ENCODE measurements at regions not wholly inside any gene's neighbourhood (a gene's known extent, or its start where the extent isn't known, plus 50 kb on each side); places are given as distances from the start of the nearest gene placed in this dataset.
"Not testable (repeated sequence)": the region's sequence is repeated elsewhere in the genome, so short reads cannot be mapped to it uniquely, and the experiment has no call there.

GRCh38 chr10:28434063-28434462 lies 98.9 kb upstream of the WAC start:
- DNase-seq (ENCODE audit: low read depth in 2 of 2, low spot score in 1 of 2), result no peak

- DNase-seq (ENCODE audit: low read depth in 2 of 2, low spot score in 1 of 2), result no peak
Observed at GRCh38 chr10:28442403-28442802, 90.5 kb upstream of the WAC start.

- no peak for DNase-seq (ENCODE audit: low read depth in 2 of 2, low spot score in 1 of 2)
Observed at GRCh38 chr10:28444031-28444430, 88.9 kb upstream of the WAC start.

DNA sequence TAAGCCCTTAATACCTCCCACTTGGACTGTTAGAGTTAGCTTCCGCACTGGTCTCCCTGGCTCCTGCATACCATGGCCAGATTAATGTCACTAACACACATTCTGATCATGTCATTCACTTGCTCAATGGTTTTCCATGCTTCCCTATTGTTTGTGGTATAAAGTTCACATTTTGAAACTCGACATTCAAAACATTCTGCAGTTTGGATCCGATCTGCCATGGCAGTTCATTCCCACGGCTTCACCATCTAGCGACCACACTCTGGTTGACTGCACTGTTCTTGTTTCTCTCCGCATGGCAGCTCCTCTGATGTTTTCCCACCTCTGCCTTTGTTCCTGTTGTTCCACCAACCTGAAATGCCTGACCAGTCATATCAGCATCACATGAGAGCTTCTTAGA lies 87.4 kb upstream of the WAC start:
- DNase-seq (ENCODE audit: low read depth in 2 of 2, low spot score in 1 of 2), result no peak

GRCh38 chr10:28449382-28449781 lies 83.5 kb upstream of the WAC start:
- DNase-seq (ENCODE audit: low read depth in 2 of 2, low spot score in 1 of 2), result no peak

DNA sequence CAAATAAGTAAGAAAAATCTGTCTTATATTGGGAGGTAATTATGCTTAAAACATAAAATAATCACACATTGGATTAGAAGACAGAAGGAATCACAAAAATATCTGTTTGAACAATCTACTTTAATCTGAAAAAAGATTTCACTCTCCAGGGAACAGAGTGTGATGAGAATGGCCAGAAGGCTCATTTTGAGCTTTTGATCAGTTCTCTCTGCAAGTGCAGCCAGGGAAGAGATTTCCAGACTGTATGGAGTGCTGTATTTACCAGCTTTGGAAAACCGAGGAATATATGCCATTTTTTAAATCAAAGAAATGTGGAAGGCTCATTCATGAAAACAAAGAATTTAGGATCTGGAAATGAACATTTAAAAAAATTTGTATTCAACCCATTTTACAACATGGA lies 83.0 kb upstream of the WAC start:
- no peak for DNase-seq (ENCODE audit: low read depth in 2 of 2, low spot score in 1 of 2)

GRCh38 chr10:28453926-28454325 lies 79.0 kb upstream of the WAC start:
- no peak for DNase-seq (ENCODE audit: low read depth in 2 of 2, low spot score in 1 of 2)

- DNase-seq (ENCODE audit: low read depth in 2 of 2, low spot score in 1 of 2), result no peak
Observed at GRCh38 chr10:28457110-28457509, 75.8 kb upstream of the WAC start.

DNA sequence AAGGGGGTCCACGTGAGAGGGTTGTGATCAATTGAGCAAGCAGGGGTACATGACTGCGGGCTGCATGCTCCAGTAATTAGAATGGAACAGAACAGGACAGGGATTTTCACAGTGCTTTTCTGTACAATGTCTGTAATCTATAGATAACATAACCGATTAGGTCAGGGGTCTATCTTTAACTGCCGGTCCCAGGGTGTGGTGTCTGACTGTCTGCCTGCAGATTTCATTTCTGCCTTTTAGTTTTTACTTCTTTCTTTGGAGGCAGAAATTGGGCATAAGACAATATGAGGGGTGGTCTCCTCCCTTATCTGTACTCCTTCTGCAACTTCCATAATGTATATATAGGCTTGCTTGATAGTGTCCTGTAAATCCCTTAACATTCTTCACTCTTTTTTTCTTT lies 75.0 kb upstream of the WAC start:
- not testable (repeated sequence) for DNase-seq (ENCODE audit: low read depth in 2 of 2, low spot score in 1 of 2)

DNA sequence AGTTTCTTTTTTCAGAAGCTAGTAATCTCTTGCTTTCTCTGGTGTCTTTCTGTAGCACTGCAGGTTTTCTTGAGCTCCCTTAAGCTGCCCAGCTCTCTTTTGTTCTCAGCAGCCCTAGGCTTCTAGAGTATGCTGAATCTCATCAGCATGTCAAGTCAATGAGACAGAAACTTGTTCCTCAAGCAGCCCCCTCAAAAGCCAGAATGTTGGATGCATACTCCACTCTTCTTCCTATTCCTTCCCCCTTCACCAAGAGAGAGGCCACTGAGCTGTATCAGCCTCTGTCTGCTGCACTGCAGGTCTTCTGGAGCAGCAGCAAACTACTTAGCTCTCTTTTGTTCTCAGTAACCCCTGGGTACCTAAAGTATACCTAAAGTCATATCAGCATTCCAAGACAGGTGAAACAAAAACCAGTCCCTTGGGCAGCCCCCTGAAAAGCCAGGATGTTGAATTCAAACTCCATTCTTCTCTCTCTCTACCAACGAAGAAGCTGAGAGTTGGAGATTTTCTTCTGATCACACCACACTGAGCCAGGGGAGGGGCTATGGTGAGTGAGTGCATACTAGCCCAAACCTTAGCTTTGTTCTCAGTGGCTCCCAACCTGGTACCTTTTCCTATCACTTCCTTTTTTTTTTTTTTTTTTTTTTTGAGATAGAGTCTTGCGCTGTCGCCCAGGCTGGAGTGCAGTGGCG lies 73.3 kb upstream of the WAC start:
- DNase-seq (ENCODE audit: low read depth in 2 of 2, low spot score in 1 of 2), result no peak

DNA sequence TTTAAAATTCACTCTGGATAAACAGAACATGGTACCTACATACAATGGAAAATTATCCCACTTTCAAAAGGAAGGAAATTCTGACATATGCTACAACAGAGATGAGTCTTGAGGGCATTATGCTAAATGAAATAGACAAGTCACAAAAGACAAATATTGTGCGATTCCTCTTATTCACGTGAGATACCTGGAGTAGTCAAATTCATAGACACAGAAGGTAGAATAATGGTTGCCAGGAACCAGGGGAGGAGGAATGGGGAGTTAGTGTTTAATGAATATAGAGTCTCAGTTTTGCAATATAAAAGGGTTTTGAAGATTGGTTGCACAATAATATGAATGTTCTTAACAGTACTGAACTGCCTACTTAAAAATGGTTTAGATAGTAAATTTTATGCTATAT lies 69.8 kb upstream of the WAC start:
- no peak for DNase-seq (ENCODE audit: low read depth in 2 of 2, low spot score in 1 of 2)

DNA sequence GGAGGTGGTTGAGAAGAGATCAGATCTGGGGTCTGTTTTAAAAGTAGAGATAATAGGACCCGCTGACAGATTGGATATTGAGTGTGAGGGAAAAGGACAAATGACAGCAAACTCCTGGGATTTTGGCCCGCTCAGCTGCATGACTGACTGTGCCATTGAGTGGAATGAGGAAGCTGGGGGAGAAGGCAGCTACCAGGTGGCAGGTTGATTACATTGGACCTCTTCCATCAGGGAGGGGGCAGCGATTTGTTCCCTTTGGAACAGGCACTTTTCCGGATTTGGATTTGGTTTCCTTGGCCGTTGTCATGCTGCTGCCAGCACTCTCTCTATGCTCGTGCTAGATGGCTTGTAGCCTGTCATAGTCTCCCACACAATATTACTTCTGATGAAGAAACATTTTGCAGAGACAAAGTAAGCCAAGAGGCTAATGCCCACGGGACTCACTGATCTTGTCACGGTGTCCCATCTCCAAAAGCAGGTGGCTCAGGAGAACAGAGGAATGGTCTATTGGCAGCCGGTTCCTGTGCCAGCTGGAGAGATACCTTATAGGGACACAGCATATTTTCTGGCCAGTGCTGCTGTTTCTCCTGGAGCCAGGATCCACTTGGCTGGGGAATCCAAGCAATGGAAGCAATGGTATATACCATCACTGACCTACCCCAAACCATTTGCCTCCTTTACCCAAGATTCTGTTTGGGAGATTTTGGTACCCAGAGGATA lies 69.1 kb upstream of the WAC start:
- no peak for DNase-seq (ENCODE audit: low read depth in 2 of 2, low spot score in 1 of 2)

- no peak for DNase-seq (ENCODE audit: low read depth in 2 of 2, low spot score in 1 of 2)
Observed at GRCh38 chr10:28467615-28468014, 65.3 kb upstream of the WAC start.

- no peak for DNase-seq (ENCODE audit: low read depth in 2 of 2, low spot score in 1 of 2)
Observed at GRCh38 chr10:28468707-28469483, 64.0 kb upstream of the WAC start.

DNA sequence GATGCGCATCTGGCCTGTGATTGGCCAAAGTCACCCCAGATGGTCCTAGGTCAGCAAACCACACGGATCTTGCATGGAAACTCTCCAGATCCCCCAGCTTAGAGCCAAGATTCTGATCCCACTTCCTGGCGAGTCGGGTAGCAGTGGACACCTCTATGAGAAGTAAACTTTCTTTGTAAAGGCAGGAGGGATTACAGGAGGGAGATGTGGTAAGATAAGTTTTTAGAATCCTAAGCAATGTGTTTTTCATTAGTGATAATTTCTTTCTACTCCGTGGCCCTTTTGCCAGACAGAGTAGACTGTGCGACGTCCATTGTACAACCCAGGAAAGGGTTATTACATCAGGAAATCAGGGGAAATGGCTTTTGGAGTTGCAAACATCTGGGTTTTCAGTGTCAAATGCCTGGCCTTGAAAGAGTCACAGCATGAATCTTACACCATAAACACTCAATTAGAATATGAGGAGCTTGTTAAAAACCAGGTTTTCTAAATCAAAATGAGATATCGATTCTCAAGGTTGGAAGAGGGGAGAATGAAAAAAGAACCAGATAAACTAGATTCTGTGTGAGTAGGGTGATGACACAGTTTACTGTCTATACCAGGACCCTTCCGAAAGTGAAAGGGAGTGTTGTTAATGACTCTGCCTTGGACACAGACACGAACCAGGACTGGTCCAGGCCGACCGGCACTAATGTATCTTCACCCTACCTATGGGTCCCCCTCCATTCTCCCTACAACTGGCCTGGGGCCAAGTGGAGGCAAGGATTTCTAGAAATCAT lies 61.9 kb upstream of the WAC start:
- DNase-seq (ENCODE audit: low read depth in 2 of 2, low spot score in 1 of 2), result no peak

GRCh38 chr10:28471652-28472050 lies 61.3 kb upstream of the WAC start:
- DNase-seq (ENCODE audit: low read depth in 2 of 2, low spot score in 1 of 2), result no peak

DNA sequence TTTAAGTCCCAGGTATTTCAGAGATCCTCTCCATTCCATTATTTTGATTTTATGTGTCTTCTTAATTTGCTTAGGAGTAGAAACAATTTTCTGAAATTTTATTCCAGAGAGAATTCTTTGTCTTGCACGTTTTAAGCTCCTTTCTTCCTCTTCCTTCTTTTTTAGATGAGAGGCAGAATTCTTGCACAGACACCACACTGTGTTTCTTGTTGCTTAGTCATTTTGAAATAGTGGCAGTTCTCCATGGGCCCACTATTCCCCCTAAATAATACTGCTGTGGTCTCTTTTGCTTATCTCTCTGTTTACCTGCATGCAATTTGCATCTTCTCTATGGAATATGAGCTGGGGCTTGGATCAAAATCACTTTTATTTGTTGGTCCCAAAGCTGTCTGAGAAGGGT lies 54.3 kb upstream of the WAC start:
- DNase-seq (ENCODE audit: low read depth in 2 of 2, low spot score in 1 of 2), result no peak

GRCh38 chr10:28479425-28479865 lies 53.5 kb upstream of the WAC start:
- DNase-seq (ENCODE audit: low read depth in 2 of 2, low spot score in 1 of 2), result no peak

DNA sequence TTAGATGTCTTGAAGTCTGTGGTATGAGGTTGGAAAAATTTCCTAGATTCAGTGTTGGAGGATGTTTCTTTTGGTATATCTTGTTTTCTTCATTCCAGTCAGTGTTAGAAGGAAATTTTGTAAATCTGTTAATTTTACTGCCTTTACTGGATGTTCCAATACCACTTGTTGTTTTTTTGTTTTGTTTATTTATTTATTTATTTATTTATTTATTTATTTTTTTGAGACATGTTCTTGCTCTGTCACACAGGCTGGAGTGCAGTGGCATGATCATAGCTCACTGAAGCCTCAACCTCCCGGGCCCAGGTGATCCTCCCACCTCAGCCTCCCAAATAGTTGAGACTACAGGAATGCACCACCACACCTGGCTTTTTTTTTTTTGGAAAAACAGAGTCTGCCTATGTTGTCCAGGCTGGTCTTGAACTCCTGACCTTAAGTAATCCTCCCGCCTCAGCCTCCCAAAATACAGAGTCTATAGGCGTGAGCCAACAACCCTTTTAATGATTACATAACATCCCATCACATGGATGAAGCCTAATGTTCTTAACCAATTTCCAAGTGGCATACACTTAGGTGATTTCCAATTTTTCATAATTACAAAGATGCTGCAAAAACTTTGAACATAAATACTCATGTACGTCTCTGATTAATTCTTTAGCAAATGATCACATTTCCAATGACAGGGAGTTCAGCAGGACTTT lies 52.8 kb upstream of the WAC start:
- DNase-seq (ENCODE audit: low read depth in 2 of 2, low spot score in 1 of 2), result no peak

- no peak for DNase-seq (ENCODE audit: low read depth in 2 of 2, low spot score in 1 of 2)
Observed at GRCh38 chr10:28480628-28480965, 52.3 kb upstream of the WAC start.

DNA sequence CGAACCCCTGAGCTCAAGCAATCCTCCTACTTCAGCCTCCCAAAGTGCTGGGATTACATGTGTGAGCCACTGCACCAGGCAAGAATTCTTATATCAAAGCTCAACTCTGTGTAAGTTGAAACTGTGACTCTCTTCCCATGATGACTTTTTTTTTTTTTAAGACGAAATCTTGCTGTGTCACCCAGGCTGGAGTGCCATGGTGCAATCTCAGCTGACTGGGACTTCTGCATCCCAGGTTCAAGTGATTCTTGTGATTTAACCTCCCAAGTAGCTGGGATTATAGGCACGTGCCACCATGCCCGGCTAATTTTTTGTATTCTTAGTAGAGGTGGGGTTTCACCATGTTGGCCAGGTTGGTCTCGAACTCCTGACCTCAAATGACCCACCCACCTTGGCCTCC lies 51.6 kb upstream of the WAC start:
- DNase-seq (ENCODE audit: low read depth in 2 of 2, low spot score in 1 of 2), result not testable (repeated sequence)
